Fibroblast of the conjunctiva (primary cell): ENCODE measurements at regions not wholly inside any gene's neighbourhood (a gene's known extent, or its start where the extent isn't known, plus 50 kb on each side); places are given as distances from the start of the nearest gene placed in this dataset.
"Not testable (repeated sequence)": the region's sequence is repeated elsewhere in the genome, so short reads cannot be mapped to it uniquely, and the experiment has no call there.

Source experiments
- DNase-seq: peaks from one replicate; pipeline ENCODE4 v3.0.0-alpha.2; 2010; ENCODE audit warnings: low read depth

DNA sequence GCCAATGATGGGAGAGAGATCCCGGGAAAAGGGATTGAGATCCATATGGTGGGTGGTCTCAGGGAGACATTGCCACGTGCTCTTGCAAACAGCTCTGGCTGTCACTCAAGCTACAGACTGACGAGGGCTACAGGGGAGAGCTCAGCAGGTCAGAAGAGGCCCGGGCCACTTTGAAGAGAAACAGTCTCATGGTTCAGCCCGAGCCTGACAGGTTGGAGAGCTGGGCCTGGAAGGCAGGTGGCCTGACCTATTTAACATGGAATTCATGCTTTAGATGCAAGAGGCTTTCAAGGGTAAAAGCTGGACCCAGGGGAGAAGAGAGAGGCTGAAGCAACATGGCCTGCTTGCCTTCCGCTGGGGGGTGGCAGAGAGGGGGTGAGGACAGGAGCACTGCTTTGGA lies 81.0 kb upstream of the BRD7 start:
- no peak for DNase-seq

DNA sequence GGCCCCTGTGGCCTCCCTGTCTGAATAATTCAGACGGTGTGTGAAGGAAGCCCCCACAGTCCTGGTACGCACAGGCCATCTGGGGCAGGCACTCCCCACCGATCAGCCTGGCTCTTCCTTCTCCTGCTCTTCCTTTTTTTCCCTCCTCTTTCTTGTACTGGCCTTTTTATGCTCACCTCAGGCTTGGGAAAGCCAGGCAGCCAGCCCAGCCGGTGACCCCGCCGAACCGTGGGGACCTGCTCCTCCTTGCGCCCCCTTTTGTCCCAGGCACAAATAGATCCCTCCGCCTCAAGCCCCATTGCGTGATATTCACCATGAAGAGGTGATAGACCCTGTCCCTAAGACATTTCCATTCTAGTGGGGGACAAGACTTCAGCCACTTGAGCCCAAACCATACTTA lies 80.2 kb upstream of the BRD7 start:
- DNase-seq, result no peak

DNA sequence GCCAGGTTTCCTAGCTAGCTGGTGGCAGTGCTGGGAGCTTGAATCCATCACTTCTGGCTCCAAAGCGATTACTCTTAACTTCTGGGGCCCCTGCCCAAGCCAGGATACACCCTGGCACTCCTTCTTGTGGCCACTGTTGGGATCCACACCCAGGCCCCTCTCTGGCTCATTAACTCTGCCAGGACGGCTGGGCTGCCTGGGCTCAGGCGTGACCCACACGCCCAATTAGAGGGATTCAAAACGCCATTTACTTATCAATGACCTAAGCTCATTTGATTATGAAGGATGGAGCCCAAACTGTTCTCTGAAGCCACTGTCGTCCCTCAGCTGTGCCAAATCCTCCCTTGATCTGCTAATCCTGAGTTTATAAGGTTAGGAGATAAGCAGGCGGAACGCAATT lies 79.7 kb upstream of the BRD7 start:
- no peak for DNase-seq

DNA sequence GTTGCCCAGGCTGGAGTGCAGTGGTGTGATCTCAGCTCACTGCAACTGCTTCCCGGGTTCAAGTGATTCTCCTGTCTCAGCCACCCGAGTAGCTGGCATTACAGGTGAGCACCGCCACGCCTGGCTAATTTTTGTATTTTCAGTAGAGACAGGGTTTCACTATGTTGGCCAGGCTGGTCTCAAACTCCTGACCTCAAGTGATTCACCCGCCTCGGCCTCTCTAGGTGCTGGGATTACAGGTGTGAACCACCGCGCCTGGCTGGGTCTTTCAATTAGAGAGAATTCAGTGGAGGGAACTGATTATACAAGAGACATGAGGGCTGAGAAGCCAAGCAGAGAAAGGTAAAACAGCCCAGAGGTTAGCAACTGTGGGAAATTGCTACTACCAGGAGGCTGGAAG lies 78.6 kb upstream of the BRD7 start:
- DNase-seq, result not testable (repeated sequence)

DNA sequence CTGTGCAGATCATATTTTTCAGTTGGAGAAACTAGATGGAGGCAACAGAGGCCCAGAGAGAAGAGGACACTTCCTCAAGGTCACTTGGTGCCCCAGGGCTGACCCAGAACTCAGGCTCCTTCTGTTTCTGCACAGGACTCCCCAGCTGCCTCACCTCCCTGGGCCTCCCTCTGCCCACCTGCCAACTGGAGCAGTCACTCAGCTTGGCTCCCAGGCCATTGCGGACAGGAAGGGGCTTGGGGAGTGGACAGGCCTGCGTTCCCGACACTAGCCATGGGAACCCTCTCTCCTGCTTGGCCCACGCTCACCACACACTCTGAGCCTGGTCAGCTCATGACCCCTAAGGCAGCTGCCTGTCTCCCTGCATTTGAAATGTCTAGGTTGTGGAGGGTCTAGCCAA lies 78.1 kb upstream of the BRD7 start:
- DNase-seq, result no peak

DNA sequence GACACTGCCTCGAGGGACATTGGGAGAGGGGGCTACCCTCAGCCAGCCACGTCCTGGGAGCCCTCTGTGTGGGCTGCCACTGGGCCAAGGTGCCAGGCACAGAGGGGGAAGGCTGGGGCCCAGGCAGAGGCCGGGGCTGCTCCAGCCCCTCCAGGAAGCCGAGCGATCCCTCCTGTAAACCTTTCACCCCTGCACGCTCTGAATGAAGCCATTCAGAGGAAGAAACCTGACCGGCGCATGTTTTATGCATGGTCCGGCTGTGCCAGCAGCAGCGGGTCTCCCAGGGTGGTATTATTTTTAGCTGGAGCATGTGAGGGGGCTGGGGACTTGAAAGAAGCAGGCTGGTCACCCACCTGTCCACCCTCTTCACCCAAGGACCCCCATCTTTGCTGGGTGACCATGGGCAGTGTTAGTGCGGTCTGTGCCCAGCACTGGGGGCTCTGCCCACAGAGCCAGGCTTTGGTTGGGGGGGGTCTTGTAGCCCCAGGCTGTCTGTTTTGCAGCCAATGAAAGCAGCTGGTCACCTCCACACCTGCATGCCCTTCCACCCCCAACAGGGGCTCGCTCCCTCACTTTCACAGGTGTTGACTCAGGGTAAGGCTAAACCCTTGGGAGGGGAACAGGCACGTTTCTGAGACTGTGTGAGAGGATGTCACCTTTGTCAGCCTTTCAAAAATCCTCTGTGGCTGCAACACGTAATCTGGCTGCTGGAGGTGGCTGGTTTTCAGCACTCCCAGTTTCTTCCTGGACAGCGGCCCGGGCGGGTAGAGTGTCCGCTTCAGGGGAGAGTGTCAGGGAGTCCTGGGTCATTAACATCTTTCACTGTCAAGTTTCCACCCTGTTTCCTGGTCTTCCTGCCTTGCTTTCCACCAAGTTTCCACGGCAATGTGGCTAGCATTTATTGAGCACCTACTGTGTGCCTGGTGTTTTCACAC lies 77.1 kb upstream of the BRD7 start:
- no peak for DNase-seq

DNA sequence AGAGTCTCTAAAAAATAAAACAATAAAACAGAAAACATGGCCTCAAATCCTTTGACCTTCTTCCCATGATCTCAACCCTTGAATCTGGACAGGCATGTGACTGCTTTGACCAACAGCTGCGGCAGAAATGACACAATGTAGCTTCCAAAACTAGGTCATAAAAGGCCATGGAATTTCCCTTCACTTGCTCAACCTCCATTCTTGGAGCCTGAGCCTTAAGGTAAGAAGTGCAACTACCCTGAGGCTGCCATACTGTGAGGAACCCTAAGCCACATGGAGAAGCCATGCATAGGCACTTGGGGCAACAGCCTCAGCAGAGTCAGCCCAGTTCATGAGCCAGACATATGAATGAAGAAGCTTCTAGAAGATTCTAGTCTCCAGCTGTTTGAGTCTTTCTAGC lies 75.7 kb upstream of the BRD7 start:
- no peak for DNase-seq

DNA sequence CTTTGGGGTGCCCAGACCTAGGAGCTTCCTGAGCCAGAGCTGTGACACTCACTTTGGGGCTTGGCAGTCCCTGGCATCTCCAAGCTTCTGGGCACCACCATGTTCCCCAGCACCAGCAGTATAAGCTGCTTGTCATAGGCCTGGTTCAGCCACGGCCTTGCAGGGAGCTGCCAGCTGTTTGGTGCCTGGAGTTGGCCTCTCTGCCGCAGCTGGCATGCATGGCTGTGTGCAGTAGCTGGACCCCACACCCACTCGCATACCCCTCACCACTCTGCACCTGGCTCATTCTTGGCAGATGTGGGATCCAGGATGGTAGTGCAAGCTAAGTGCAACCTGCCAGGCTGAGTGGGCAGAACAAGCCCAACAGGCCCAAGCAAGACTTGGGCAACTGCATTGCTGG lies 73.4 kb upstream of the BRD7 start:
- no peak for DNase-seq

DNA sequence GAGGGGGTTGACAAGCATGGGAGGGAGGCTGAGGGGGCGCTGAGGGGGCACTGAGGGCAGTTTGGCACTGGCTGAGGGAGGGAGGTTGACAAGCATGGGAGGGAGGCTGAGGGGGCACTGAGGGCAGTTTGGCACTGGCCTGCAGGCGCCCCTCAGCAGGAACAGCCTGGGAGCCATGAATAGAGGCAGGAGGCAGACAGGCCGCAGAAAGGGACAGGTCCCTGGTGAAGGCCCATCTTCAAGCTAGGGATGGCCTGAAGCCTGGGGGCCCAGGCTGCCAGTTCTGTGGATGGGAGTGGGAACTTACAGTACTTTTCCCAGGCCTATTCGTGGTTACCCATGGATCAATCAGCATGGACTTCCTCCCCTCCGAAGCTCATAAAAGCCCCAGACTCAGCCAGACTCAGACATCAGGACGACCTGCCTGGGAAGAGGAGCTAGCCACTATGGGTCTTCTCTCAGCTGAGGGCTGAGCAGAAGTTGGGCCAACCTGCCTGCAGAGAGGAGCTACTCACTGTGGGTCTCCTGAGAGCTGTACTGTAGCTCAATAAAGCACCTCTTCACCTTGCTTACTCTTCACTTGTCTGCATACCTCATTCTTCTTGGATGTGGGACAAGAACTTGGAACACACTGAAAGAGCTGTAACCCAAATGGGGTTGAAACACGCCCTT lies 72.8 kb upstream of the BRD7 start:
- DNase-seq, result no peak

DNA sequence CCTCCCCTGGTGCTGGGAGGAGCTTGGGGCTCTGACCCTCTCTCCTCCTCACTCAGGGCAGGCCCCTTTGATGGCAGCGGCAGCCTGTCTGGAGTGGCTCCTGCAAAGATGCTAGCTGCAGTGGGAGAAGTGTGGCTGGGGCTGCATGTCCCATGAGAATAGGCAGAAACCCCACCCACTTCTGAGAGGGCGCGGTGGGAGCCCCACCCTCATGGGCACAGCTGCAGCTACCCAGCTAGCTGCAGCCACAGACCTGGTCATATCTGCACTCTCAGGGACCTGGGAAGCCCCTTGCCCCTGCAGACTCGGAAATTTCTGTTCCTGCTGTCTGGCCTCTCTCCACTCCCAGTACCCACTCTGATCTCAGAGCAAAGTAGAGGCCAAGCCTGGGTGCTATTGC lies 72.2 kb upstream of the BRD7 start:
- no peak for DNase-seq

DNA sequence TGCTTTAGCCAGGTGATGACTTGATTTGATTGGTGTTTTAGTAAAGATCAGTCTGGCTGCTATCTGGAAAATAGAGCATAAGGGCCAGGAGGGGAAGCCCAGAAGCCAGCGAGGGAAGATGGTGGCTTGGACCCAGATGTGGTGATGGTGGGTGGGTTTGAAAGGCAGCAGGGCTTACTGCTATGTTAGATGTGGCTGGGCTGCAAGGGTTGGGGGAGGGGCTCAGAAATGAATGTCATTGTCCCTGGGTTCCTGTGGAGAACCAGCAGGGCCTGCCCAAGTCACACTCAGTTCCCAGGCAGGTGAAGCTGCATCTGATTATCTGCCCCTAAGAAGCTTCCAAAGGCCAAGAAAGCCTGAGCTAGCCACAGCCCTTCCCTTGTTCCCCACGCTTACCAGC lies 71.7 kb upstream of the BRD7 start:
- no peak for DNase-seq

DNA sequence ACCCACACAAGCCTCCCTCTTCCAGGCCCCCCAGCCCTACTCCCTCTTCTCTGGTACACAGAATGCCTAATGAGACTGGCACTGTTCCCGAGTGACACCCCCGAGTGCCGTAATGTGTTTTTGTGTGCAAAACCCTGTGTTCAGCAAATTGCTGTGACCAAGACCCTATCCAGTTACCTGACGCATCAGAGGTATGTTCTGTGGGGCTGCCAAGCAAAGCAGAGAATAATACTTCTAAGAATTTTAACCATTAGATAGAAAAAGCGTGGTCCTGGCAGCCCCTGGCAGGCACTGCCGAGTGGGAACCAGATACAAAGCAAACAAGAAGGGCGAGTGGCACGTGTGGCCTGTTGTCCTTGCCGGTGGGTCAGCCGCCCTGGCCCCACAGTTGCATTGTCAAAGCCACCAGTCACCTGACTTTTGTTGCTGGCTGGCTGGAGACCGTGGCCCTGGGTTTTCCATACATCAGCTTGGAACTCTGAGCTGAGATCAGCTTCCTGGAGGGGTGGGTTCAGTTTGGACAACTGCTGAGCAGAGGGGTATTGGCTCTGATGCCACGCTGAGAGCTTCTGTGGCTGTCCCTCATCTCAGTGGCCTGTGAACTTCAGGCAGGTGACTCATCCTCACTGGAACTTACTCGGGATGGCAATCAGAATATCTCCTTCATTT lies 69.1 kb upstream of the BRD7 start:
- DNase-seq, result no peak

DNA sequence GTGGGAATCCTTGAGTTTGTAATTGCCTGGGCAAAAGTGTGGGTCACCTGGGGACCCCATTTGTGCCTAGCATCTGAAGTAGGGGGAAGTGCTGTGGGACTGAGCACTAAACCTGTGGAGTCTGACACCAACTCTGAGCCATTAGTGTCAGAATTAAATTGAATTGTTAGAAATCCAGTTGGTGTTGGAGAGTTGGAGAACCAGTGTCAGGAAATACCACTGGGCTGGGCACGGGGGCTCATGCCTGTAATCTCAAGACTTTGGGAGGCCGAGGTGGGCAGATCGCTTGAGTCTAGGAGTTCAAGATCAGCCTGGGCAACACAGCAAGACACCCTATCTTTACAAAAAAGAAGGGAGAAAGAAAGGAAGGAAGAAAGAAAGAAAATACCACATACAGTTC lies 67.5 kb upstream of the BRD7 start:
- DNase-seq, result no peak

DNA sequence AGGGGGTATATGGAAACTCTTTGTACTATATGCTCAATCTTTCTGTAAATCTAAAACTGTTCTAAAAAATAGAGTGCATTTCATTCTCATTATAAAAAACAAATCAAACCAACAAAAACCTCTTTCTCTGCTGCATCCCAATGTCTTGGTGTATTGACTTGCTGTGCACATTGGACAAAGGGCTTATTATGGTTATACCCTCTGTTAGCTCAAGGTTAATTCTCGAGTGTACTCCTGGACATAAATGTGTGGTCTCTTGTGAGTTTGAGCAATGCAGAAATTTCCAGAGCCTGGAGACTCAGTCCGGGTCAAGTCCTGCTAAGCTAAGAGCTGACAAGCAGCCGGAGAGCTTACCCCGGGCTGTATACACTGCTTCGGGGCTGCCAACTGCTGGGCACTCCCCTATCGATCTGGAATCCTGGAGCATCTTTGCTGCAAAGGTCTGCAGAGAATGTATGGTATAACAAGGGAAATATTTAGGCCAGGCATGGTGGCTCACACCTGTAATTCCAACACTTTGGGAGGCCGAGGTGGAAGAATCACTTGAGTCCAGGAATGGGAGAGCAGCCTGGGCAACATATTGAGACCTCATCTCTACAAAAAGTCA lies 66.2 kb upstream of the BRD7 start:
- no peak for DNase-seq

DNA sequence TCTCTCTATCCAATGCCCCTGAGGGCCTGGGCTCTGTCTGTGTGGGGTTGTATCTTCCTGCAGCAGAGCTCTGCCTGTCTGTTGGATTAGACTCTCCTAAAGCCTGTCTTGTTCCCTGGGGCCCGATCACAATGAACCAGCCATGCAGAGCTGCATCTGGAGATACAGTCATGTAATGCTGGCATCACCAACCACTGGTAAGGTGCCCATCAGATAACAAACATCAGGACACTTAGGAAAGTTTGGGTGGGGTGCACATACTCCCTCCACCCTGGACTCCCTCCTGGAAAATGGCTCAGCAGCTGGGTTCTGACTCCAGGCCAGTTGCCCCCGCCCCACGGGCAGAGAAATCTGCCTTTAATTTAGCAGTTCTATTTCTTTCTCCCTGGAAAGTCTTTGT lies 61.3 kb upstream of the BRD7 start:
- peak; percentile 2 for DNase-seq

DNA sequence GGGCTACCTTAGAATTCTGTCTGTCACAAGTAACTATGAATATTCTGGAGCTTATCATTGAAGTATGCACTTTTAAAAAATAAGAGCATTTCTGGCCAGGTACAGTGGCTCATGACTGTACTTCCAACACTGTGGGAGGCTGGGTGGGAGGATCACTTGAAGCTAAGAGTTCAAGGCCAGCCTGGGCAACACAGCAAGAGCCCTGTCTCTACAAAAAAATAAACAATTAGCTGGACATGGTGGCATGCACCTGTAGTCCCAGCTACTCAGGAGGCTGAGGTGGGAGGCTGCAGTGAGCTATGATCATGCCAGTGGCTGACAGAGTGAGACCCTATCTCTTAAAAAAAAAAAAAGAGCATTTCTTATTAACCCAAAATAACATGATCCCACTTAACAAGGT lies 60.0 kb upstream of the BRD7 start:
- no peak for DNase-seq

DNA sequence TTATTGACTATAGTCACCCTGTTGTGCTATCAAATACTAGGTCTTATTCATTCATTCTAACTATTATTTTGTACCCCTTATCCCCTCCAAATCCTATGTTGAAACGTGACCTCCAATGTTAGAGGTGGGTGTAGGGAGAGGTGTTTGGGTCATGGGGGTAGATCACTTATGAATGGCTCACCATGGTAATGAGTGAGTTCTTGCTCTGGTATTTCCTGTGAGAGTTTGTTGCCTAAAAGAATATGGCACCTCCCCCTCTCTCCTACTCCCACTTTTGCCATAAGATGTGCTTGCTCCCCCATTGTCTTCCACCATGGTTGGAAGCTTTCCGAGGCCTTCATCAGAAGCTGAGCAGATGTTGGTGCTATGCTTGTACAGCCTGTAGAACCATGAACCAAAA lies 59.3 kb upstream of the BRD7 start:
- no peak for DNase-seq

DNA sequence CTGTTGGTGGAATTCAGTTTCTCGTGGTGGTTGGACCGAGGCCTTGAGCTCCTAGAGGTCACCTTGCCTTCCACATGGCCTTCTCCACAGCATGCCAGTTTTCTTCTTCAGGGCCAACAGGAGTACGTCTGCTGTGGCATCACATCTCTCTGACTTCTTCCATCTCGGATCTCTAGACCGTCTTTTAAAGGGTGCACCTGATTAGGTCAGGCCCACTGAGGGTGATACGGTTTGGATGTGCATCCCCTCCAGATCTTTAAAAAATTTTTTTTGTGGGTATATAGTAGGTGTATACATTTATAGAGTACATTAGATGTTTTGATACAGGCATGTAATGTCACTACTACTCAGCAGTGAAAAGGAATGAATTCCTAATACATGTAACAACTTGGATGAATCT lies 58.3 kb upstream of the BRD7 start:
- DNase-seq, result no peak

DNA sequence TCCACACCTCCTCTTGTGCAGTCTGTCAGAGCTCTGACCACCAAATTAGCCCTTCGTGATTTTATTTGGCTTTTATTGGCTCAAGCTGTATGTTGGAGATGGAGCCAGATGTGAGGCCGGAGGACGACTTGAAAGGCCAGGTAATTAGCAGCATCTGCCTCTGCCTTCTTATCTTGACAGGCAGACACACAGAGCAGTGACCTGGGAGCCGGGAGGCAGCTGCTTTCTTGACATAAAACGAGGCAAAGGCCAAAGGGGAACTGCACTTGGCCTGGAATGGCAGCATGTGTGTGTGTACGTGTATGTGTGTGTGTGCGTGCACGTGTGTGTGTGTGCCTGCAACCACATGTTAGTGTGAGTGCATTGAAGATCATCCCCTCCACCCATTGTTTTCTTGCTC lies 56.9 kb upstream of the BRD7 start:
- no peak for DNase-seq

DNA sequence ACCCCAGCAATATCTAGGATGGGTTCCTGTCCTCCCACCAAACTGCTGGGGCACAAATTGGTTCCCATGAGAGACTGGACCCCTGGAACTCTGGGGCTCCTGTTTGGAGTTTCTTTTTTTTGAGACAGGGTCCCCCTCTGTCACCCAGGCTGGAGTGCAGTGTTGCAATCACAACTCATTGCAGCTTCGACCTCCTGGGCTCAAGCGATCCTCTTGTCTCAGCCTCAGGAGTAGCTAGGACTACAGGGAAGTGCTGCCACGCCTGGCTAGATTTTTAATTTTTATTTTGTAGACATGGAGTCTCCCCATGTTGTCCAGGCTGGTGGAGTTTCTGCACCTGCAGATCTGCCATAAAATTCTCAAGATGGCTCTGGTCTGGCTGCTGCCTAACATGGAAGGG lies 56.3 kb upstream of the BRD7 start:
- no peak for DNase-seq

DNA sequence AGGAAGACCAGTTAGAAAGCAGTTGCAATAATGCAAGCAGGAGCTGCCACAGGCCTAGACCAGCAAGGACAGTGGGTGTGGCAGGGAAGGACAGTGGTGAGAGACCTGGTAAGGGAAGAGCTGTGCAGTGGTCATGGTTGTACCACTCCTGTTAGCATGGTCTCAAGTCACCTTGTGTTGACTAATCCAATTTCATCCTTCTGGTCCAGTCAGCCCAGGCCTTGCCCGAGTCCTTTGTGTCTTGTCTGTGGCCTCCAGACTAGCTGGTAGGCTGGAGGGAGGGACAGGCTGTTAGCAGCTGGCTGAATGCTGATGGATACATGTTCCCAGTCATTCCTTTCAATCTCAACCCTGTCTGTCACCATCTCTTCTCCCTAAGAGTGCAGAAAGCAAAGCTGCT lies 54.1 kb upstream of the BRD7 start:
- no peak for DNase-seq

DNA sequence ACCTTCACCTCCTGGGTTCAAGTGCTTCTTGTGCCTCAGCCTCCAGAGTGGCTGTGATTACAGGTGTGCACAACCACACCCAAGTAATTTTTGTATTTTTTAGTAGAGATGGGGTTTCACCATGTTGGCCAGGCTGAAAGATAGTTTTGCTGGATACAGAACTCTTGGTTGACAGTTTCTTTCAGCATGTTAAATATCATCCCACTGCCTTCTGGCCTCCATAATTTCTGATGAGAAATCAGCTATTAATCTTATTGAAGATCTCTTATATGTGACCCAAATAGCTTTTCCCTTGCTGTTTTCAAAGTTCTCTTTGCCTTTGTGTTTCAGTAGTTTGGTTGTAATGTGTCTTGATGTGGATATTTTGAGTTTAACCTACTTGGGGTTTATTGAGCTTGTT lies 50.3 kb upstream of the BRD7 start:
- DNase-seq, result no peak
